ENCODE measurements at regions not wholly inside any gene's neighbourhood (a gene's known extent, or its start where the extent isn't known, plus 50 kb on each side); places are given as distances from the start of the nearest gene placed in this dataset.
"Not testable (repeated sequence)": the region's sequence is repeated elsewhere in the genome, so short reads cannot be mapped to it uniquely, and the experiment has no call there.

DNA sequence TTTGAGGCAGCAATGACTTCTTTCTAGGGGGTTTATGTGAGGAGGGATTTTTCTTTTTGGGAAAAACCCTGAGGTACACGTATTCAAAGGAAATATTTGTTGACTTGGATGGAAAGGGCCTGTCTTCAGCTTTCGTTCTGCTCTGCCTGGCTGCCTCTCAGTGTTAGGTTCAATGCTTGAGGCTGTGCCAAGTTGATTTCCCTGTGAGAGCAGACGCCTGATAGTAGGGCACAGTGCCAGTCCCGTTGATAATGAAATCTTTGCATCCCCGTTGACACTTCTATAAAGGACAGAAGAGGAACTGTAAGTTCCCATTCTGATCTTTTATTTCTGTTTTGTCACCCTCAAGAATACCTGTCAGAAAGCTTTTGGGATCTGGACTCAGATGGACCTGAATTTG is 191.1 kb downstream of the NPIPA7 start:
- H3K27ac Mint-ChIP-seq (ENCODE audit: unreplicated experiment); H3K36me3 Mint-ChIP-seq (ENCODE audit: low read depth): not testable (repeated sequence)

DNA sequence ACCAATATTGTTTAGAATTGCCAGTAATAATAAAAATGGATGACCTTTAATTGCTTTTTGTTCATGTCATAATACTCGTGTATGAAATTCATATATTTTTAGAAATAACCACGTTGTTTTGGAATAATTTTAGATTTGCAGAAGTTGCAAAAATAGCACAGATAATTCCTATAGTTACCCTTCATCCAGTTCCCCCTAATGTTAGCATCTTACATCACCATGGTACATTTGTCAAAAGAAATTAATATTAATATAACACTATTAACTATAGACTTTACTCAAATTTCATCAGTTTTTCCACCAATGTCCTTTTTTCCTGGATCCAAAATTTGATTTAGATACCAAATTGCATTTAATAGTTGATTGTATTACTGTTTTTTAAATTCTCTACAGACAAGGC is 191.9 kb downstream of the NPIPA7 start:
- not testable (repeated sequence) for H3K27ac Mint-ChIP-seq (ENCODE audit: unreplicated experiment); H3K27me3 Mint-ChIP-seq (ENCODE audit: low read depth); DNase-seq (ENCODE audit: low spot score); H3K4me3 Mint-ChIP-seq (ENCODE audit: unreplicated experiment); H3K4me1 Mint-ChIP-seq (ENCODE audit: low read depth); H3K9me3 Mint-ChIP-seq (ENCODE audit: low read depth); H3K36me3 Mint-ChIP-seq (ENCODE audit: low read depth)

More for the DNA sequence above, 191.1 kb downstream of the NPIPA7 start:
- not testable (repeated sequence) for DNase-seq (ENCODE audit: low spot score); H3K27me3 Mint-ChIP-seq (ENCODE audit: low read depth); H3K4me3 Mint-ChIP-seq (ENCODE audit: unreplicated experiment); H3K9me3 Mint-ChIP-seq (ENCODE audit: low read depth); H3K4me1 Mint-ChIP-seq (ENCODE audit: low read depth)

GRCh38 chr16:16572130-16572774 is 193.3 kb downstream of the NPIPA7 start:
- not testable (repeated sequence) for H3K36me3 Mint-ChIP-seq (ENCODE audit: low read depth); DNase-seq (ENCODE audit: low spot score); H3K9me3 Mint-ChIP-seq (ENCODE audit: low read depth); H3K27ac Mint-ChIP-seq (ENCODE audit: unreplicated experiment); H3K4me3 Mint-ChIP-seq (ENCODE audit: unreplicated experiment); H3K4me1 Mint-ChIP-seq (ENCODE audit: low read depth); H3K27me3 Mint-ChIP-seq (ENCODE audit: low read depth)

DNA sequence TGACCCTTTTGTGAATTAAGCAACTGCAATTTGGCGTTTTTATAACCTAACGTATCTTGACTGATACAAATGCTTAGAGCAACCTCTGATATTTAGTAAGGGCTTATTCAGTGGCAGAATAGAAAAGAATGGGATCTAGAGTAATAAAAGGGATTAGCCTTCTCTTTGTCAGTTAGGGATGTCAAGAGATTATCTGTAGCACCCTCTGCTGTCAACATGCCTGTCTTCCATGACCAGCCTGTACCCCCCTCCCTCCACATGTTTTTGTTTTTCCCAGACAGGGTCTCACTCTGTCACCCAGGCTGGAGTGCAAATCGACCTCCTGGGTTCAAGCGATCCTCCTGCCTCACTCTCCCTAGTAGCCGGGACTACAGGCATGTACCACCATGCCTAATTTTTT is 198.1 kb downstream of the NPIPA7 start:
- not testable (repeated sequence) for H3K4me1 Mint-ChIP-seq (ENCODE audit: low read depth); H3K27ac Mint-ChIP-seq (ENCODE audit: unreplicated experiment); DNase-seq (ENCODE audit: low spot score); H3K36me3 Mint-ChIP-seq (ENCODE audit: low read depth); H3K4me3 Mint-ChIP-seq (ENCODE audit: unreplicated experiment); H3K9me3 Mint-ChIP-seq (ENCODE audit: low read depth); H3K27me3 Mint-ChIP-seq (ENCODE audit: low read depth)
- TF ChIP-seq, protein P1, sequence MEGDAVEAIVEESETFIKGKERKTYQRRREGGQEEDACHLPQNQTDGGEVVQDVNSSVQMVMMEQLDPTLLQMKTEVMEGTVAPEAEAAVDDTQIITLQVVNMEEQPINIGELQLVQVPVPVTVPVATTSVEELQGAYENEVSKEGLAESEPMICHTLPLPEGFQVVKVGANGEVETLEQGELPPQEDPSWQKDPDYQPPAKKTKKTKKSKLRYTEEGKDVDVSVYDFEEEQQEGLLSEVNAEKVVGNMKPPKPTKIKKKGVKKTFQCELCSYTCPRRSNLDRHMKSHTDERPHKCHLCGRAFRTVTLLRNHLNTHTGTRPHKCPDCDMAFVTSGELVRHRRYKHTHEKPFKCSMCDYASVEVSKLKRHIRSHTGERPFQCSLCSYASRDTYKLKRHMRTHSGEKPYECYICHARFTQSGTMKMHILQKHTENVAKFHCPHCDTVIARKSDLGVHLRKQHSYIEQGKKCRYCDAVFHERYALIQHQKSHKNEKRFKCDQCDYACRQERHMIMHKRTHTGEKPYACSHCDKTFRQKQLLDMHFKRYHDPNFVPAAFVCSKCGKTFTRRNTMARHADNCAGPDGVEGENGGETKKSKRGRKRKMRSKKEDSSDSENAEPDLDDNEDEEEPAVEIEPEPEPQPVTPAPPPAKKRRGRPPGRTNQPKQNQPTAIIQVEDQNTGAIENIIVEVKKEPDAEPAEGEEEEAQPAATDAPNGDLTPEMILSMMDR (IDR thresholded peaks at IDR 0.05), result peak; percentile 28

GRCh38 chr16:16578701-16579100 is 199.8 kb downstream of the NPIPA7 start:
- no peak overlapping the region for H3K4me3 Mint-ChIP-seq (ENCODE audit: unreplicated experiment)
- peaks cover 4% of the 10 kb centered on the region for H3K9me3 Mint-ChIP-seq (ENCODE audit: low read depth)
- TF ChIP-seq, protein P1 (IDR thresholded peaks at IDR 0.05), result no peak
- DNase-seq (ENCODE audit: low spot score), result no peak
- no peaks in the 10 kb centered on the region for H3K27me3 Mint-ChIP-seq (ENCODE audit: low read depth)
- no peak overlapping the region for H3K27ac Mint-ChIP-seq (ENCODE audit: unreplicated experiment)
- no peaks in the 10 kb centered on the region for H3K36me3 Mint-ChIP-seq (ENCODE audit: low read depth)
- H3K4me1 Mint-ChIP-seq (ENCODE audit: low read depth), result no peaks in the 10 kb centered on the region

DNA sequence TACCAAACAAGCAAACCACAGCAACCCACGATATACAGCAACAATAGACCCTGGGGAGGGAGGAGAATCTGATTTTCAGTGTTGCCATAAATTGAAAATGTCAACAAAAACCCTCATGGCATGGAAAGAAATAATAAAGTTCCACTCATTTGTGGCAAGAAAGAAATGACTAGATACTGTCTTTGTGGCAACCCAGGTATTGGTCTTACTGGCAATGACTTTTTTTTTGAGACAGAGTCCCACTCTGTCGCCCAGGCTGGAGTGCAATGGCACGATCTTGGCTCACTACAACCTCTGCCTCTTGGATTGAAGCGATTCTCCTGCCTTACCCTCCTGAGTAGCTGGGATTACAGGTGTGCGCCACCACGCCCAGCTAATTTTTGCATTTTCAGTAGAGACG is 204.0 kb downstream of the NPIPA7 start:
- not testable (repeated sequence) for H3K9me3 Mint-ChIP-seq (ENCODE audit: low read depth); H3K4me3 Mint-ChIP-seq (ENCODE audit: unreplicated experiment); H3K27me3 Mint-ChIP-seq (ENCODE audit: low read depth); H3K36me3 Mint-ChIP-seq (ENCODE audit: low read depth); H3K27ac Mint-ChIP-seq (ENCODE audit: unreplicated experiment); H3K4me1 Mint-ChIP-seq (ENCODE audit: low read depth); DNase-seq (ENCODE audit: low spot score)

- H3K4me3 Mint-ChIP-seq (ENCODE audit: unreplicated experiment); H3K36me3 Mint-ChIP-seq (ENCODE audit: low read depth): not testable (repeated sequence)
These were observed 207.2 kb downstream of the NPIPA7 start for GRCh38 chr16:16586073-16586651.

GRCh38 chr16:16586969-16587368 is 208.0 kb downstream of the NPIPA7 start:
- H3K27me3 Mint-ChIP-seq (ENCODE audit: low read depth); H3K4me1 Mint-ChIP-seq (ENCODE audit: low read depth); DNase-seq (ENCODE audit: low spot score); H3K4me3 Mint-ChIP-seq (ENCODE audit: unreplicated experiment); H3K27ac Mint-ChIP-seq (ENCODE audit: unreplicated experiment); H3K36me3 Mint-ChIP-seq (ENCODE audit: low read depth); H3K9me3 Mint-ChIP-seq (ENCODE audit: low read depth): not testable (repeated sequence)

More at GRCh38 chr16:16586073-16586651, 207.2 kb downstream of the NPIPA7 start:
- H3K27me3 Mint-ChIP-seq (ENCODE audit: low read depth); H3K9me3 Mint-ChIP-seq (ENCODE audit: low read depth); H3K4me1 Mint-ChIP-seq (ENCODE audit: low read depth); DNase-seq (ENCODE audit: low spot score); H3K27ac Mint-ChIP-seq (ENCODE audit: unreplicated experiment): not testable (repeated sequence)

GRCh38 chr16:16588436-16588835 is 209.5 kb downstream of the NPIPA7 start:
- not testable (repeated sequence) for H3K36me3 Mint-ChIP-seq (ENCODE audit: low read depth); H3K4me1 Mint-ChIP-seq (ENCODE audit: low read depth); H3K27ac Mint-ChIP-seq (ENCODE audit: unreplicated experiment); H3K9me3 Mint-ChIP-seq (ENCODE audit: low read depth); DNase-seq (ENCODE audit: low spot score); H3K4me3 Mint-ChIP-seq (ENCODE audit: unreplicated experiment); H3K27me3 Mint-ChIP-seq (ENCODE audit: low read depth)

DNA sequence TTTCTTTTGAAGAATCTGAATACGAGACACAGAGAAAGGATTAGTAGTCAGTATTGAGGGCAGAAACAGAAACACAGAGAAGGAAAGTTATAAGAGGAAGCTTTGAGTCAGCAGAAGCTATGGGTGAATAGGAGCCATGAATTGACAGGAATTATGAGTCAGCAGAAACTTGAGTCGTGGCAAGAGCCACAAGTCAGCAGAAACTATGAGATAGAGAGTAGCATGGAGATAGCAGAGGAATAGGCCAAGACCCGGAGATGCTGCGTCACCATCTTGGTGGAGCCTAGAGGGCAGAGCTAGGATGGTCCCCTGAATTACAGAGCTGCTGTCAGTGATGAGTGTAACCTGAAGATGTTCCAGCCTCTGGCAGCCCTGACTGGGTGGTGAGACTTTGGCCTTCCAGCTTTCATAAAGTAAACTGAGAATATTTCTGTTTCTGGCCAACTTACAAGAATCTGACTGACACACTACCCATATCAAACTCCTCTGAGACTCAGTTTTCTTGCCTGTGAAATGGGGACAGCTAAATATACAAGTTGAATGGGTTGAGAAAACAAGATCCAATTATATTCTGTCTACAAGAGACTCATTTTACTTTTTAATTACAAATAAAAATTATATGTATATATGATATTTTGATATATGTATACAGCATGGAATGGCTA is 211.8 kb downstream of the NPIPA7 start:
- not testable (repeated sequence) for H3K27me3 Mint-ChIP-seq (ENCODE audit: low read depth); H3K9me3 Mint-ChIP-seq (ENCODE audit: low read depth); H3K36me3 Mint-ChIP-seq (ENCODE audit: low read depth); H3K4me1 Mint-ChIP-seq (ENCODE audit: low read depth); H3K4me3 Mint-ChIP-seq (ENCODE audit: unreplicated experiment); DNase-seq (ENCODE audit: low spot score); H3K27ac Mint-ChIP-seq (ENCODE audit: unreplicated experiment)
